K562 (cell line): ENCODE measurements at regions not wholly inside any gene's neighbourhood (a gene's known extent, or its start where the extent isn't known, plus 50 kb on each side); places are given as distances from the start of the nearest gene placed in this dataset.
"Not testable (repeated sequence)": the region's sequence is repeated elsewhere in the genome, so short reads cannot be mapped to it uniquely, and the experiment has no call there.

Source experiments
- ATAC-seq: fragments of 200-7000 bp; cut with Tn5 transposase; 3 replicates; pipeline ENCODE4 v1.9.1; 2020; ENCODE audit warnings: moderate library complexity
- BruUV-seq: library from RNA; stranded (reverse); fragments of 400-500 nt; replicated peaks from 2 replicates; lab custom pipeline; 2021; lab: Mats Ljungman, UMichigan
- CTCF ChIA-PET: fragments of 300-600 bp; formaldehyde crosslinking; extraction: SDS; loops from one replicate; lab custom pipeline; 2021; ENCODE audit warnings: low intra/inter-chr PET ratio; lab: Yijun Ruan, JAX
- POLR2A ChIA-PET: fragments of 300-600, 350-650 bp; sonication (Branson Sonifier 250); formaldehyde crosslinking; extraction: SDS; loops from one replicate; lab custom pipeline; 2021; ENCODE audit warnings: antibody characterized with exemption, inconsistent platforms; lab: Yijun Ruan, JAX
- DNase-seq, 4 experiments: peaks; one replicate each; pipeline versions ENCODE4 v3.0.0 to v3.0.0-alpha.2; 2011 to 2018; ENCODE audit warnings: low spot score in 3 of 4, mixed read lengths in 3 of 4; ENCODE audit errors: extremely low read depth in 1 of 4
- FAIRE-seq: peaks from 2 replicates; lab custom pipeline; 2011; peaks lifted over from hg19 to GRCh38; lab: Jason Lieb, UNC
- H2AFZ ChIP-seq: 2 replicates; pipeline ENCODE4 v1.6.0; 2011; ENCODE audit warnings: low read depth, low read length, control low read depth, inconsistent platforms
- H3K27ac ChIP-seq: fragments of 200-600 bp; 3 replicates; pipeline ENCODE4 v1.8.0; 2011; ENCODE audit warnings: low read depth, mild to moderate bottlenecking, control low read depth, inconsistent platforms, low read length, moderate library complexity, mixed read lengths; ENCODE audit errors: extremely low read depth
- H3K27me3 ChIP-seq, 2 experiments: fragments of 300-600 bp in 1 of 2; 2 replicates in 1 of 2; 3 replicates in 1 of 2; pipeline versions ENCODE4 v1.6.0 to v1.8.0; 2011; ENCODE audit warnings: inconsistent platforms in 2 of 2, low read length in 2 of 2, mild to moderate bottlenecking in 1 of 2, mixed read lengths in 1 of 2, moderate library complexity in 1 of 2; ENCODE audit not compliant: control insufficient read depth in 2 of 2, insufficient read depth in 2 of 2
- H3K36me3 ChIP-seq: fragments of 300-600 bp; 3 replicates; pipeline ENCODE4 v1.8.0; 2011; ENCODE audit warnings: mild to moderate bottlenecking, low read length, inconsistent platforms; ENCODE audit not compliant: control insufficient read depth, insufficient read depth
- H3K4me1 ChIP-seq, 2 experiments: fragments of 200-600 bp in 1 of 2; replicated peaks in 1 of 2; 2 replicates in 1 of 2; 3 replicates in 1 of 2; pipeline versions ENCODE4 v1.5.1 to v1.8.0; 2011; ENCODE audit warnings: inconsistent platforms in 2 of 2, low read length in 2 of 2, mild to moderate bottlenecking in 1 of 2, mixed read lengths in 1 of 2, moderate library complexity in 1 of 2; ENCODE audit not compliant: control insufficient read depth in 2 of 2, insufficient read depth in 2 of 2
- H3K4me2 ChIP-seq: 2 replicates; pipeline ENCODE4 v1.6.1; 2011; ENCODE audit warnings: low read length, control low read depth, inconsistent platforms, mixed read lengths; ENCODE audit not compliant: insufficient read depth
- H3K4me3 ChIP-seq: fragments of 200-600 bp; sonication (generic), shearing (Covaris generic); 2 replicates; pipeline ENCODE4 v1.5.1; 2016; ENCODE audit warnings: control low read depth, inconsistent platforms
- H3K79me2 ChIP-seq: fragments of 200-600 bp; 3 replicates; pipeline ENCODE4 v1.8.0; 2011; ENCODE audit warnings: low read length, inconsistent platforms; ENCODE audit not compliant: control insufficient read depth, insufficient read depth
- H3K9ac ChIP-seq, 2 experiments: 2 replicates each; pipeline versions ENCODE4 v1.6.0 to v1.6.1; 2011; ENCODE audit warnings: low read depth in 2 of 2, low read length in 2 of 2, control low read depth in 1 of 2, inconsistent platforms in 1 of 2, mild to moderate bottlenecking in 1 of 2, mixed read lengths in 1 of 2; ENCODE audit not compliant: insufficient read depth in 1 of 2
- H3K9me1 ChIP-seq: one replicate; pipeline ENCODE4 v1.6.0; 2011; ENCODE audit warnings: inconsistent platforms, mild to moderate bottlenecking, low read length, moderate library complexity; ENCODE audit not compliant: control insufficient read depth, insufficient read depth
- H3K9me3 ChIP-seq: replicated peaks from 2 replicates; pipeline ENCODE4 v1.5.1; 2011; ENCODE audit warnings: low read depth, low read length, inconsistent platforms; ENCODE audit not compliant: control insufficient read depth, insufficient read depth
- H4K20me1 ChIP-seq: replicated peaks from 2 replicates; pipeline ENCODE4 v1.6.1; 2011; ENCODE audit warnings: low read length, inconsistent platforms, mixed read lengths; ENCODE audit not compliant: control insufficient read depth, insufficient read depth
- C11orf30 ChIP-seq: fragments of 450-650 bp; IDR thresholded peaks from 2 replicates; pipeline ENCODE4 v1.6.1; 2016; ENCODE audit warnings: low read depth, mild to moderate bottlenecking
- MIER1 ChIP-seq: fragments of 450-650 bp; IDR thresholded peaks from 2 replicates; pipeline ENCODE4 v1.6.1; 2016; ENCODE audit warnings: antibody characterized with exemption, mild to moderate bottlenecking, low read depth
- POLR2A ChIP-seq: fragments of 450-650 bp; conservative IDR thresholded peaks from 2 replicates; pipeline ENCODE4 v1.6.1; 2016
- SRSF1 ChIP-seq: fragments of 200-400 bp; formaldehyde crosslinking; IDR thresholded peaks from 2 replicates; pipeline ENCODE4 v1.6.1; 2017; ENCODE audit warnings: mild to moderate bottlenecking, low read depth, low read length, moderate library complexity
- WGBS: fragments of 100-300 bp; shearing (Covaris generic); methylation state at CpG from one replicate; pipeline ENCODE4 v1.1.6; 2016; ENCODE audit warnings: low coverage, mixed read lengths; ENCODE audit not compliant: insufficient coverage; ENCODE audit errors: missing lambda C conversion rate; 5-methylcytosine and 5-hydroxymethylcytosine counted together
- in situ Hi-C: fragments of 300-500 bp; cut with MboI; formaldehyde crosslinking; loops from 4 replicates; pipeline ENCODE4 v1.15.0; 2018; ENCODE audit warnings: inconsistent platforms, mixed read lengths
- intact Hi-C: fragments of 100-400 bp; cut with micrococcal nuclease; formaldehyde crosslinking; loops from 2 replicates; pipeline ENCODE4 v1.14.2; 2022
- TF ChIP-seq, protein P1 (sequence below): fragments of 250-450 bp; sonication (Bioruptor Pico); IDR thresholded peaks from 2 replicates; pipeline ENCODE4 v1.9.0; 2021; ENCODE audit warnings: mild to moderate bottlenecking, inconsistent platforms
- TF ChIP-seq, protein P2 (sequence below), 2 experiments: fragments of 450-650 bp in 1 of 2; sonication (generic) in 1 of 2; formaldehyde crosslinking in 1 of 2; IDR thresholded peaks in 1 of 2; conservative IDR thresholded peaks in 1 of 2; 2 replicates each; pipeline versions ENCODE4 v1.6.1 to v1.8.1; 2016 to 2023; ENCODE audit warnings: mild to moderate bottlenecking in 2 of 2, moderate library complexity in 2 of 2, inconsistent platforms in 1 of 2, missing genetic modification reagents in 1 of 2

- TF ChIP-seq, protein P1, sequence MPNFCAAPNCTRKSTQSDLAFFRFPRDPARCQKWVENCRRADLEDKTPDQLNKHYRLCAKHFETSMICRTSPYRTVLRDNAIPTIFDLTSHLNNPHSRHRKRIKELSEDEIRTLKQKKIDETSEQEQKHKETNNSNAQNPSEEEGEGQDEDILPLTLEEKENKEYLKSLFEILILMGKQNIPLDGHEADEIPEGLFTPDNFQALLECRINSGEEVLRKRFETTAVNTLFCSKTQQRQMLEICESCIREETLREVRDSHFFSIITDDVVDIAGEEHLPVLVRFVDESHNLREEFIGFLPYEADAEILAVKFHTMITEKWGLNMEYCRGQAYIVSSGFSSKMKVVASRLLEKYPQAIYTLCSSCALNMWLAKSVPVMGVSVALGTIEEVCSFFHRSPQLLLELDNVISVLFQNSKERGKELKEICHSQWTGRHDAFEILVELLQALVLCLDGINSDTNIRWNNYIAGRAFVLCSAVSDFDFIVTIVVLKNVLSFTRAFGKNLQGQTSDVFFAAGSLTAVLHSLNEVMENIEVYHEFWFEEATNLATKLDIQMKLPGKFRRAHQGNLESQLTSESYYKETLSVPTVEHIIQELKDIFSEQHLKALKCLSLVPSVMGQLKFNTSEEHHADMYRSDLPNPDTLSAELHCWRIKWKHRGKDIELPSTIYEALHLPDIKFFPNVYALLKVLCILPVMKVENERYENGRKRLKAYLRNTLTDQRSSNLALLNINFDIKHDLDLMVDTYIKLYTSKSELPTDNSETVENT (CRISPR knock-in tag): no peak
- TF ChIP-seq MIER1 (no peak), SRSF1 (no peak), C11orf30 (no peak), POLR2A (no peak)
- TF ChIP-seq, protein P2, sequence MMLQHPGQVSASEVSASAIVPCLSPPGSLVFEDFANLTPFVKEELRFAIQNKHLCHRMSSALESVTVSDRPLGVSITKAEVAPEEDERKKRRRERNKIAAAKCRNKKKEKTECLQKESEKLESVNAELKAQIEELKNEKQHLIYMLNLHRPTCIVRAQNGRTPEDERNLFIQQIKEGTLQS (IDR thresholded peaks at IDR 0.05): no peak
- TF ChIP-seq, protein P2 (CRISPR knock-in tag; conservative IDR thresholded peaks at IDR 0.05): no peak
- TF ChIP-seq, all 486 proteins: peak for 0
- Histone ChIP-seq H3K9me1 (no peaks in the 10 kb centered on the region), H3K4me3 (no peak overlapping the region), H3K79me2 (no peaks in the 10 kb centered on the region), H3K4me2 (no peak overlapping the region), H3K9me3 (no peaks in the 10 kb centered on the region; the same call in 1 of the 2 replicates), H3K36me3 (no peaks in the 10 kb centered on the region), H3K4me1 (no peaks in the 10 kb centered on the region), H3K27me3 (no peaks in the 10 kb centered on the region), H4K20me1 (no peaks in the 10 kb centered on the region), H3K27ac (no peak overlapping the region), H2AFZ (no peak overlapping the region), H3K9ac (no peak overlapping the region)
- DNase-seq (no peak), FAIRE-seq (no peak), ATAC-seq (no peak)
- no TSS peak for BruUV-seq
- CTCF ChIA-PET: no interaction called here
- in situ Hi-C loops (no loop called here), intact Hi-C loops (no loop called here)
- 0% methylated on average over 1 of the region's 1 CpG for WGBS
- POLR2A ChIA-PET: no interaction called here
Observed at GRCh38 chr5:28390341-28390740, 1352.0 kb upstream of the CDH9 start.

GRCh38 chr5:28389727-28390126, 1351.3 kb upstream of the CDH9 start:
- CTCF ChIA-PET, H3K9me3 ChIP-seq, DNase-seq, H3K36me3 ChIP-seq, intact Hi-C loops, H3K79me2 ChIP-seq, ATAC-seq, BruUV-seq, H3K4me1 ChIP-seq, in situ Hi-C loops, H3K27me3 ChIP-seq, H3K9ac ChIP-seq, H3K9me1 ChIP-seq, FAIRE-seq, POLR2A ChIA-PET, H3K27ac ChIP-seq, H2AFZ ChIP-seq, H4K20me1 ChIP-seq, H3K4me2 ChIP-seq, H3K4me3 ChIP-seq: not testable (repeated sequence)
- 6% methylated on average over 3 of the region's 3 CpGs for WGBS
